MCF 10A (cell line): ENCODE measurements at regions not wholly inside any gene's neighbourhood (a gene's known extent, or its start where the extent isn't known, plus 50 kb on each side); places are given as distances from the start of the nearest gene placed in this dataset.

ENCODE experiments used
- BruUV-seq: library from RNA; stranded (reverse); fragments of 400-500 nt; replicated peaks from 2 replicates; lab custom pipeline; 2021; lab: Mats Ljungman, UMichigan
- CTCF ChIA-PET: fragments of 300-600 bp; sonication (Branson Sonifier 250); formaldehyde crosslinking; extraction: SDS; loops from one replicate; lab custom pipeline; 2021; ENCODE audit warnings: antibody characterized with exemption, inconsistent platforms; lab: Yijun Ruan, JAX
- POLR2A ChIA-PET: fragments of 300-600, 350-650 bp; sonication (Branson Sonifier 250); formaldehyde crosslinking; extraction: SDS; loops from one replicate; lab custom pipeline; 2020; ENCODE audit warnings: antibody characterized with exemption, inconsistent platforms; lab: Yijun Ruan, JAX
- DNase-seq: peaks from one replicate; pipeline ENCODE4 v3.0.0-alpha.2; 2018; ENCODE audit not compliant: unreplicated experiment
- H3K27ac Mint-ChIP-seq: one replicate; pipeline ENCODE4 v1.8.0; 2022; ENCODE audit warnings: mild to moderate bottlenecking, low read depth, mixed read lengths; ENCODE audit not compliant: unreplicated experiment
- H3K27me3 Mint-ChIP-seq: one replicate; pipeline ENCODE4 v1.8.0; 2022; ENCODE audit warnings: mixed read lengths; ENCODE audit not compliant: insufficient read depth, unreplicated experiment
- H3K36me3 Mint-ChIP-seq: one replicate; pipeline ENCODE4 v1.8.0; 2022; ENCODE audit warnings: mild to moderate bottlenecking, moderate library complexity, mixed read lengths; ENCODE audit not compliant: insufficient read depth, unreplicated experiment
- H3K4me1 Mint-ChIP-seq: one replicate; pipeline ENCODE4 v1.8.0; 2022; ENCODE audit warnings: mixed read lengths; ENCODE audit not compliant: insufficient read depth, unreplicated experiment
- H3K4me3 Mint-ChIP-seq: one replicate; pipeline ENCODE4 v1.8.0; 2022; ENCODE audit warnings: mild to moderate bottlenecking, moderate library complexity, mixed read lengths; ENCODE audit not compliant: unreplicated experiment
- H3K9me3 Mint-ChIP-seq: one replicate; pipeline ENCODE4 v1.8.0; 2022; ENCODE audit warnings: mixed read lengths; ENCODE audit not compliant: unreplicated experiment
- CTCF ChIP-seq: fragments of 200-600 bp; IDR thresholded peaks from one replicate; pipeline ENCODE4 v1.8.0; 2022; ENCODE audit warnings: antibody characterized with exemption, mild to moderate bottlenecking; ENCODE audit not compliant: unreplicated experiment
- intact Hi-C: fragments of 100-400 bp; cut with micrococcal nuclease; formaldehyde crosslinking; loops from 2 replicates; pipeline ENCODE4 v1.14.1; 2022

GRCh38 chrX:68928401-68928800 is 99.6 kb downstream of the EFNB1 start:
- ChIA-PET CTCF (interaction anchor here (0.6 to 1.5 kb wide), 3 partner anchors 9 to 101 kb away, joined by 3 to 4 read pairs (median 3); no protein-coding TSS in a partner anchor), POLR2A (interaction anchor here (0.9 kb wide), 1 partner anchor 10 kb away, joined by 3 read pairs; no protein-coding TSS in a partner anchor)
- Mint-ChIP-seq H3K9me3 (no peaks in the 10 kb centered on the region), H3K27me3 (peaks cover 34% of the 10 kb centered on the region), H3K36me3 (no peaks in the 10 kb centered on the region), H3K27ac (no peak overlapping the region), H3K4me1 (peaks cover 11% of the 10 kb centered on the region), H3K4me3 (no peak overlapping the region)
- intact Hi-C loops, result no loop called here
- no peak for DNase-seq
- no peak for TF ChIP-seq CTCF
- no TSS peak for BruUV-seq

DNA sequence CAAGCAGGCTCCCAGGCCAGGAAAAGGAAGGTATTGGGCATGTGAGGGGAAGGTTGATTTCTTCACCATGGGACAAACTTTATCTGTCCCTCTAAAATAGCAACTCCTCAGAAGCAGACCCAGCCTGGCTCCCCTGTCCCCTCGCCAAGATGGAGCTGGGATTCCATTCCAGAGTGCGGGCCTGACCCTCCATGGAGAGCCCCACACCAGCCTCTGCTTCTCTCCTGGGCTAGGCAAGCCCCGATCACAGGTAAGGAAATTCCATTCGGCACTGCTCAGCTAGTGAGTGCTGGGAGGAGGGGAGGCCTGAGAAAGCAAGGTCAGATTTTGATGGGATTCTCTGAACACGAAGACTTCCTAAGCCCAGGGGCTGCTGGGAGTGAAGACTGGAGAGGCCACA is 98.4 kb downstream of the EFNB1 start:
- intact Hi-C loops, result no loop called here
- POLR2A ChIA-PET, result interaction anchor here (1.1 kb wide), 1 partner anchor 23 kb away, joined by 4 read pairs; no protein-coding TSS in a partner anchor
- peaks cover 35% of the 10 kb centered on the region for H3K27me3 Mint-ChIP-seq
- H3K36me3 Mint-ChIP-seq, result no peaks in the 10 kb centered on the region
- no peak for TF ChIP-seq CTCF
- CTCF ChIA-PET, result interaction anchor here (1.0 kb wide), 2 partner anchors 11 to 27 kb away, joined by 3 read pairs; no protein-coding TSS in a partner anchor
- peaks cover 7% of the 10 kb centered on the region for H3K4me1 Mint-ChIP-seq
- no peak overlapping the region for H3K4me3 Mint-ChIP-seq
- no peaks in the 10 kb centered on the region for H3K9me3 Mint-ChIP-seq
- no peak overlapping the region for H3K27ac Mint-ChIP-seq
- DNase-seq, result no peak
- BruUV-seq, result no TSS peak

GRCh38 chrX:68923147-68923546 is 94.3 kb downstream of the EFNB1 start:
- POLR2A ChIA-PET, result interaction anchor here (0.7 kb wide), 1 partner anchor 764 kb away, joined by 3 read pairs; no protein-coding TSS in a partner anchor
- DNase-seq, result no peak
- Mint-ChIP-seq H3K36me3 (no peaks in the 10 kb centered on the region), H3K27ac (no peak overlapping the region), H3K4me3 (no peak overlapping the region), H3K9me3 (no peaks in the 10 kb centered on the region), H3K27me3 (peaks cover 46% of the 10 kb centered on the region), H3K4me1 (peaks cover 7% of the 10 kb centered on the region)
- CTCF ChIA-PET, result interaction anchor here (0.6 kb wide), 1 partner anchor 115 kb away, joined by 3 read pairs; no protein-coding TSS in a partner anchor
- no peak for TF ChIP-seq CTCF
- intact Hi-C loops, result no loop called here
- BruUV-seq, result no TSS peak

- Mint-ChIP-seq H3K36me3 (no peaks in the 10 kb centered on the region), H3K9me3 (no peaks in the 10 kb centered on the region), H3K27me3 (peaks cover 52% of the 10 kb centered on the region), H3K4me1 (peaks cover 7% of the 10 kb centered on the region), H3K27ac (no peak overlapping the region), H3K4me3 (no peak overlapping the region)
- intact Hi-C loops, result no loop called here
- DNase-seq, result no peak
- BruUV-seq, result no TSS peak
- TF ChIP-seq CTCF, result no peak
- POLR2A ChIA-PET, result interaction anchor here (0.7 kb wide), 1 partner anchor 104 kb away, joined by 3 read pairs; no protein-coding TSS in a partner anchor
- CTCF ChIA-PET, result interaction anchor here (1.0 kb wide), 1 partner anchor 53 kb away, joined by 3 read pairs; no protein-coding TSS in a partner anchor
These were observed 93.2 kb downstream of the EFNB1 start for GRCh38 chrX:68922013-68922412.
